ENCODE measurements at regions not wholly inside any gene's neighbourhood (a gene's known extent, or its start where the extent isn't known, plus 50 kb on each side); places are given as distances from the start of the nearest gene placed in this dataset.

- CTCF ChIA-PET (ENCODE audit: partially characterized antibody): no interaction called here
- no peaks in the 10 kb centered on the region for H3K4me1 ChIP-seq (replicated peaks in 1 of 4; ENCODE audit: control insufficient read depth in 3 of 4, insufficient read depth in 4 of 4, low read length in 3 of 4)
- H2BK120ac ChIP-seq (replicated peaks; ENCODE audit: low read depth, low read length): no peak overlapping the region
- H4K5ac ChIP-seq (ENCODE audit: insufficient read length, low read depth, low read length): no peak overlapping the region
- H2BK12ac ChIP-seq (ENCODE audit: low read depth, low read length): no peak overlapping the region
- no peaks in the 10 kb centered on the region for H3K79me1 ChIP-seq (ENCODE audit: low read depth, low read length)
- no peak overlapping the region for H3K4me3 ChIP-seq (ENCODE audit: extremely low read depth in 1 of 4, insufficient read depth in 2 of 4, low read depth in 3 of 4, low read length in 4 of 4)
- H4K91ac ChIP-seq (replicated peaks; ENCODE audit: insufficient read length, low read length): no peak overlapping the region
- WGBS, 2 experiments (ENCODE audit: extremely low coverage in 1 of 2, insufficient coverage in 1 of 2, insufficient read length in 1 of 2, insufficient replicate concordance in 2 of 2, low coverage in 1 of 2, low lambda C conversion rate in 2 of 2, missing lambda C conversion rate in 1 of 2): 90% methylated on average over 1 of the region's 1 CpG; no CpG with 5 or more reads in 1 of the 2 experiments
- no peak overlapping the region for H2AFZ ChIP-seq (ENCODE audit: low read length)
- FAIRE-seq (no peak), DNase-seq (ENCODE audit: low read depth in 1 of 2, low spot score in 2 of 2) (no peak)
- H3K23me2 ChIP-seq (ENCODE audit: low read depth, low read length): no peaks in the 10 kb centered on the region
- no peak overlapping the region for H3K4ac ChIP-seq (replicated peaks; ENCODE audit: insufficient read length, low read depth, low read length)
- H2BK15ac ChIP-seq (ENCODE audit: low read length): no peak overlapping the region
- H3K79me2 ChIP-seq (ENCODE audit: control insufficient read depth in 1 of 2, insufficient read depth in 2 of 2, low read length in 2 of 2): no peaks in the 10 kb centered on the region
- H2AK5ac ChIP-seq (ENCODE audit: low read depth, low read length): no peak overlapping the region
- POLR2A ChIA-PET (ENCODE audit: partially characterized antibody): no interaction called here
- H3K14ac ChIP-seq (ENCODE audit: insufficient read length): no peak overlapping the region
- H3K9me3 ChIP-seq (ENCODE audit: insufficient read depth in 2 of 2, low read depth in 1 of 2, low read length in 1 of 2): no peaks in the 10 kb centered on the region
- H2BK5ac ChIP-seq (ENCODE audit: low read depth, low read length): no peak overlapping the region
- no peak overlapping the region for H3K56ac ChIP-seq (replicated peaks; ENCODE audit: insufficient read length, low read depth, low read length)
- no peak overlapping the region for H3K27ac ChIP-seq (ENCODE audit: low read depth, low read length)
- H3K27me3 ChIP-seq (replicated peaks in 1 of 4; ENCODE audit: control insufficient read depth in 3 of 4, extremely low read depth in 1 of 4, insufficient read depth in 3 of 4, low read length in 3 of 4): peaks cover 0 to 1% (median 0%) of the 10 kb centered on the region in 4 experiments; a peak in 1 of 7 replicates
- H3K18ac ChIP-seq (ENCODE audit: extremely low read depth, low read length): no peak overlapping the region
- no peaks in the 10 kb centered on the region for H4K20me1 ChIP-seq (replicated peaks in 1 of 2; ENCODE audit: control insufficient read depth in 1 of 2, insufficient read depth in 2 of 2, low read length in 2 of 2)
- no peak overlapping the region for H3K23ac ChIP-seq (ENCODE audit: insufficient read length)
- H2BK20ac ChIP-seq (ENCODE audit: low read length): no peak overlapping the region
- H3K36me3 ChIP-seq (ENCODE audit: control insufficient read depth in 2 of 4, insufficient read depth in 4 of 4, low read length in 3 of 4): no peaks in the 10 kb centered on the region
- no peak overlapping the region for H3K4me2 ChIP-seq (ENCODE audit: insufficient read depth in 1 of 2, low read depth in 2 of 2, low read length in 2 of 2)
- no peak overlapping the region for H3K9ac ChIP-seq (replicated peaks in 1 of 4; ENCODE audit: extremely low read depth in 1 of 4, low read depth in 3 of 4, low read length in 3 of 4)
- no peak overlapping the region for H4K8ac ChIP-seq (ENCODE audit: extremely low read depth, insufficient read depth, low read length)
- TF ChIP-seq BRCA1 (IDR thresholded peaks at IDR 0.05; ENCODE audit: low read depth, low read length) (no peak), CEBPB (IDR thresholded peaks at IDR 0.05; ENCODE audit: low read depth, low read length) (no peak), RNF2 (IDR thresholded peaks at IDR 0.05; ENCODE audit: borderline replicate concordance, low read depth, low read length, missing control alignments, poor library complexity, severe bottlenecking) (no peak), ATF2 (IDR thresholded peaks at IDR 0.05; ENCODE audit: low read length) (no peak), EP300 (IDR thresholded peaks at IDR 0.05; ENCODE audit: borderline replicate concordance in 1 of 2, low read depth in 2 of 2, low read length in 2 of 2) (no peak), TCF12 (IDR thresholded peaks at IDR 0.05; ENCODE audit: low read depth, low read length) (no peak)
Observed at GRCh38 chr10:107692072-107692471, 527.6 kb upstream of the SORCS1 start.
